A673 (cell line): ENCODE measurements at regions not wholly inside any gene's neighbourhood (a gene's known extent, or its start where the extent isn't known, plus 50 kb on each side); places are given as distances from the start of the nearest gene placed in this dataset.
"Not testable (repeated sequence)": the region's sequence is repeated elsewhere in the genome, so short reads cannot be mapped to it uniquely, and the experiment has no call there.

Experiments
- CTCF ChIP-seq: fragments of 300-800, 200-600 bp; sonication (generic); conservative IDR thresholded peaks from 2 replicates; pipeline ENCODE4 v1.5.1; 2017; ENCODE audit warnings: low read depth, mild to moderate bottlenecking, antibody characterized with exemption, low read length, moderate library complexity, mixed read lengths
- EZH2 ChIP-seq: fragments of 200-600 bp; sonication (generic); IDR thresholded peaks from 2 replicates; pipeline ENCODE4 v1.6.1; 2017; ENCODE audit warnings: borderline replicate concordance, low read depth, mild to moderate bottlenecking, mixed read lengths, antibody characterized with exemption, low read length; ENCODE audit not compliant: poor library complexity, severe bottlenecking

- not testable (repeated sequence) for TF ChIP-seq CTCF, EZH2
These were observed 215.0 kb upstream of the NOTCH2NLA start for GRCh38 chr1:146443871-146444222.
